Testis (tissue), 2 donors: ENCODE measurements at regions not wholly inside any gene's neighbourhood (a gene's known extent, or its start where the extent isn't known, plus 50 kb on each side); places are given as distances from the start of the nearest gene placed in this dataset.
"Not testable (repeated sequence)": the region's sequence is repeated elsewhere in the genome, so short reads cannot be mapped to it uniquely, and the experiment has no call there.

Experiments
- DNase-seq: peaks from one replicate; pipeline ENCODE4 v3.0.0-alpha.2; 2019
- H3K27ac ChIP-seq, 2 donors: fragments of 200-600 bp; sonication (generic); one replicate each; pipeline ENCODE4 v1.5.1; 2019
- H3K27me3 ChIP-seq: fragments of 200-600 bp; sonication (generic); one replicate; pipeline ENCODE4 v1.5.1; 2019
- H3K36me3 ChIP-seq: fragments of 200-600 bp; sonication (generic); one replicate; pipeline ENCODE4 v1.5.1; 2017; ENCODE audit warnings: low read depth; ENCODE audit errors: missing control alignments
- H3K4me1 ChIP-seq: fragments of 200-600 bp; sonication (generic); one replicate; pipeline ENCODE4 v1.5.1; 2019
- H3K4me3 ChIP-seq, 2 donors: fragments of 200-600 bp; sonication (generic); one replicate each; pipeline ENCODE4 v1.5.1; 2017 to 2019
- H3K9me3 ChIP-seq: fragments of 200-600 bp; sonication (generic); one replicate; pipeline ENCODE4 v1.5.1; 2017
- POLR2A ChIP-seq: fragments of 450-650 bp; IDR thresholded peaks from one replicate; pipeline ENCODE4 v1.6.1; 2017; ENCODE audit warnings: antibody characterized with exemption, mild to moderate bottlenecking, moderate library complexity
- WGBS, 2 donors: methylation state at CpG; one replicate each; pipeline ENCODE4 v1.1.5; 2018; 5-methylcytosine and 5-hydroxymethylcytosine counted together
- intact Hi-C: fragments of 100-400 bp; cut with DNase I; formaldehyde crosslinking; loops from one replicate; pipeline ENCODE4 v1.15.1; 2023; ENCODE audit warnings: low total_unique reads
- TF ChIP-seq, protein P1 (sequence below), 3 experiments: fragments of 450-650 bp in 2 of 3; fragments of 200-600 bp in 1 of 3; sonication (generic) in 1 of 3; IDR thresholded peaks; one replicate each; pipeline ENCODE4 v1.5.1; 2016 to 2019; ENCODE audit warnings: antibody characterized with exemption in 3 of 3, mild to moderate bottlenecking in 2 of 3, moderate library complexity in 1 of 3

DNA sequence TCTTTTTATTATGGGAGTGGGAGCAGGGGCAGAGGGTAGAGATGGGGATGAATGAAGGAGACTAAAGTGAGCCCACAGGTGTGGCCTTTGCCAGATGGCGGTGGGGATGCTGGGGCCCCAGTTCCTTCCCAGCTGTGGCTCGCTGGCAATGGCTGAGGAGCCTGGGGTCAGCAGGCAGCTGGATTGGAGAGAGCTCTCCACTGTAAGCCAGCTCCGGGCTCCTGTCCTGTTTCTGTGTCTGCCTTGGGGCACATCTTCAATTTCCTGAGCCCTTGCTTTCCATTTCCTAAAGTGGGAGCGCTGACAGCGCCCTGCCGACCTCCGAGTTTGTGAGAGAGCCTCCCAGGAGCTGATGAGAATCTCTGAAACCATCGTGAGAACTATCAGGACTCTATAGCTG lies 75.6 kb upstream of the SPRY4 start:
- 48 to 64% methylated on average over 7 to 8 of the region's 8 CpGs for WGBS, 2 donors
- Histone ChIP-seq H3K36me3 (no peaks in the 10 kb centered on the region), H3K27me3 (no peaks in the 10 kb centered on the region), H3K9me3 (no peaks in the 10 kb centered on the region), H3K4me1 (no peaks in the 10 kb centered on the region), H3K27ac (no peak overlapping the region), H3K4me3 (peak overlapping the region in 1 of 2 donors; percentile 10)
- intact Hi-C loops = no loop called here
- DNase-seq = no peak
- no peak for TF ChIP-seq POLR2A
- TF ChIP-seq, protein P1, sequence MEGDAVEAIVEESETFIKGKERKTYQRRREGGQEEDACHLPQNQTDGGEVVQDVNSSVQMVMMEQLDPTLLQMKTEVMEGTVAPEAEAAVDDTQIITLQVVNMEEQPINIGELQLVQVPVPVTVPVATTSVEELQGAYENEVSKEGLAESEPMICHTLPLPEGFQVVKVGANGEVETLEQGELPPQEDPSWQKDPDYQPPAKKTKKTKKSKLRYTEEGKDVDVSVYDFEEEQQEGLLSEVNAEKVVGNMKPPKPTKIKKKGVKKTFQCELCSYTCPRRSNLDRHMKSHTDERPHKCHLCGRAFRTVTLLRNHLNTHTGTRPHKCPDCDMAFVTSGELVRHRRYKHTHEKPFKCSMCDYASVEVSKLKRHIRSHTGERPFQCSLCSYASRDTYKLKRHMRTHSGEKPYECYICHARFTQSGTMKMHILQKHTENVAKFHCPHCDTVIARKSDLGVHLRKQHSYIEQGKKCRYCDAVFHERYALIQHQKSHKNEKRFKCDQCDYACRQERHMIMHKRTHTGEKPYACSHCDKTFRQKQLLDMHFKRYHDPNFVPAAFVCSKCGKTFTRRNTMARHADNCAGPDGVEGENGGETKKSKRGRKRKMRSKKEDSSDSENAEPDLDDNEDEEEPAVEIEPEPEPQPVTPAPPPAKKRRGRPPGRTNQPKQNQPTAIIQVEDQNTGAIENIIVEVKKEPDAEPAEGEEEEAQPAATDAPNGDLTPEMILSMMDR (IDR thresholded peaks at IDR 0.05) = no peak

DNA sequence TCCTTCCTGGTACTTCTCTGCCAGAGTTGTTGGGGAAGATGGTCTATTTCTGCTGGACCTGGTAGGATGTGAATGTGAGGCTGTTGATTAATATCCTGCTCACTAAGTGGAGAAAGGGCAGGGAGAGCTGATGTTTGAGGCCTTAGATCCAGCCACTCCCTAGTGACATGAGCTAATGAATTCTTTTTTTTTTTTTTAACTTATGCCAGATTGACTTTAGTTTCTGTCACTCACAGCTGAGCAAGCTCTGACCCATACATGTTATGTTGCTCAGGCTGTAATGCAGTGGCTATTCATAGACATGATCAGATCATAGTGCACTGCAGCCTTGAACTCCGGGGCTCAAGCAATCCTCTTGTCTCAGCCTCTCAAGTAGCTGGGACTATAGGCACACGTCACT lies 75.1 kb upstream of the SPRY4 start:
- Histone ChIP-seq H3K9me3 (no peaks in the 10 kb centered on the region), H3K4me3 (no peak overlapping the region), H3K4me1 (no peaks in the 10 kb centered on the region), H3K27ac (no peak overlapping the region), H3K27me3 (no peaks in the 10 kb centered on the region), H3K36me3 (no peaks in the 10 kb centered on the region)
- WGBS, 2 donors = 48% methylated on average over 2 of the region's 2 CpGs
- no peak for TF ChIP-seq POLR2A
- TF ChIP-seq, protein P1 (IDR thresholded peaks at IDR 0.05) = no peak
- no peak for DNase-seq
- intact Hi-C loops = no loop called here

DNA sequence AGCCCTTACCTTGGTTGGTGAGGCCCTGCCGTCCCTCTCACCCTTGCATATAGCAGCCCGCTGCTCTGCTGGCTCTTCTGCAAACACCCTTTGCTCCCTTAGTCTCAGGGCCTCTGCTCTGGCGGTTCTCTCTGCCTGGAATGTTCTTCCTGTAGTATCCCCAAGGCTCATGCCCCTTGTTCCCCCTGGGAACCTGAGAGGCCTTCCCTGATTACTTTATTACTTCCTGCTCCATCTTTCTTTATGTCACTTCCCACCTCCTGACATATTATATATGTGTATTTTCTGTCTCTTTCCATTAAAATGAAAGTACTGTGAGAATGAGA lies 73.9 kb upstream of the SPRY4 start:
- intact Hi-C loops = no loop called here
- no peak for DNase-seq
- Histone ChIP-seq H3K4me1 (no peaks in the 10 kb centered on the region), H3K36me3 (no peaks in the 10 kb centered on the region), H3K27ac (no peak overlapping the region), H3K9me3 (no peaks in the 10 kb centered on the region), H3K27me3 (no peaks in the 10 kb centered on the region), H3K4me3 (no peak overlapping the region)
- TF ChIP-seq, protein P1 (IDR thresholded peaks at IDR 0.05) = no peak
- TF ChIP-seq POLR2A = no peak
- WGBS, 2 donors = 79 to 94% methylated on average over 3 of the region's 3 CpGs

GRCh38 chr5:142398011-142398729 lies 73.3 kb upstream of the SPRY4 start:
- H3K36me3 ChIP-seq, H3K27me3 ChIP-seq, H3K27ac ChIP-seq, H3K9me3 ChIP-seq, intact Hi-C loops, H3K4me3 ChIP-seq, H3K4me1 ChIP-seq, DNase-seq: not testable (repeated sequence)
- WGBS, 2 donors = 91 to 96% methylated on average over 13 of the region's 13 CpGs

DNA sequence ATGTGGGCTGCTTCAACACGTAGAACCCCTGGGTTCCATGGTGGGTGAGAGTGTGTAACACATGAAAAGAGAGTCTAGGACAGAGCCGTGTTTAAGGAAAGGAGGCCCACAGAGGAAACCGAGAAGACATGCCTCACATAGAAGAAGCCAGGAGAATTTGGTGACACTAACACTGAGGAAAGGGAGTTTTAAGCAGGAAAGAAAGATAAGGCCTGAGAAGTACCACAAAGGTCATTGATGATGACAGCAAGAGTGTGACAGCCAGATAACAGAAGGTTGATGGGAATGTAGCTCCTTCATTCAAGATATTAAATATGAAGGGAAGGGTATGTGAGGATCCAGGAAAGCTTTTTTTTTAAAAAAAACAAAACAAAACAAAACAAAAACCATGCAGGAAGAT lies 72.4 kb upstream of the SPRY4 start:
- TF ChIP-seq POLR2A = no peak
- TF ChIP-seq, protein P1 (IDR thresholded peaks at IDR 0.05) = no peak
- intact Hi-C loops = no loop called here
- WGBS, 2 donors = 92 to 94% methylated on average over 3 of the region's 3 CpGs

More for the DNA sequence above, 72.4 kb upstream of the SPRY4 start:
- no peak overlapping the region for H3K27ac ChIP-seq
- no peak overlapping the region for H3K4me3 ChIP-seq
- H3K9me3 ChIP-seq = no peaks in the 10 kb centered on the region
- no peak for DNase-seq
- H3K4me1 ChIP-seq = no peaks in the 10 kb centered on the region
- no peaks in the 10 kb centered on the region for H3K27me3 ChIP-seq
- no peaks in the 10 kb centered on the region for H3K36me3 ChIP-seq
